Germinal center (tissue), 1 donor: ENCODE measurements at regions not wholly inside any gene's neighbourhood (a gene's known extent, or its start where the extent isn't known, plus 50 kb on each side); places are given as distances from the start of the nearest gene placed in this dataset.

Experiments
- DNase-seq: peaks from one replicate; pipeline ENCODE4 v3.0.0; 2012; ENCODE audit warnings: mixed read lengths, low spot score

DNA sequence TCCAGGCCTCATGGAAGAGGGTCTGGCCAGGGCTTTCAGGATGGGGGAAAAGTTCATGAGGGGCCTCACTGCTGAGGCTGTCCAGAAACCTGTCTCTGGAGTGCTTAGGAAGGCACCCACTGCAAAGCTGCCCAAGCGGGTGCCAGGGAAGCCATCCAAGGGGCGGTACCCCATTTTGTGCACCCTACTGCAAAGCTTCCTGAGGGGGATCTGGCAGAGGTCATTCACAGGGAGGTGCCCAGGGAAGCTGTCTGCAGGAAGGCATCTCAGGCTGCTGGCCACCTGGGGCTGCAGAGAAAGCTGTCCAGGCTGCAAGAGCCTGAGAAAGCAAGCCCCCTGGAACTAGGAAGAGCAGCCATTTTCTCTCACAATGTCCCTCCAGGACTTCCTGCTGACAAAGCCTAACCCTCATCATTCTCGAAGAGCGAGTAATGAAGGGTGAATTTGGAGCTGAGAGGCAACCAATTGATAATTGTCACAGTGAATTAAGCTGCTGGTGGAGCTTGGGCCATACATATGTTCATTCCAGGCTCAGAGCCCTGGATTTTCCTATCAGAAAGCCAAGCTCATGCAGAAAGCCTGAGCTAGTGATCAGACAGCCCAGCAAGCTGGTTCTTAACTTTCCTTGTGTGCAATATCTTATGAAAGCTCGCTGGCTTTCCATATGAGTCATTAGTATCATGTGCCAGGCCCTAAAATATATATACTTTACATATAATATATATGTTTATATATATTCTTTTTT is 62.2 kb upstream of the SLC22A16 start:
- DNase-seq = no peak

DNA sequence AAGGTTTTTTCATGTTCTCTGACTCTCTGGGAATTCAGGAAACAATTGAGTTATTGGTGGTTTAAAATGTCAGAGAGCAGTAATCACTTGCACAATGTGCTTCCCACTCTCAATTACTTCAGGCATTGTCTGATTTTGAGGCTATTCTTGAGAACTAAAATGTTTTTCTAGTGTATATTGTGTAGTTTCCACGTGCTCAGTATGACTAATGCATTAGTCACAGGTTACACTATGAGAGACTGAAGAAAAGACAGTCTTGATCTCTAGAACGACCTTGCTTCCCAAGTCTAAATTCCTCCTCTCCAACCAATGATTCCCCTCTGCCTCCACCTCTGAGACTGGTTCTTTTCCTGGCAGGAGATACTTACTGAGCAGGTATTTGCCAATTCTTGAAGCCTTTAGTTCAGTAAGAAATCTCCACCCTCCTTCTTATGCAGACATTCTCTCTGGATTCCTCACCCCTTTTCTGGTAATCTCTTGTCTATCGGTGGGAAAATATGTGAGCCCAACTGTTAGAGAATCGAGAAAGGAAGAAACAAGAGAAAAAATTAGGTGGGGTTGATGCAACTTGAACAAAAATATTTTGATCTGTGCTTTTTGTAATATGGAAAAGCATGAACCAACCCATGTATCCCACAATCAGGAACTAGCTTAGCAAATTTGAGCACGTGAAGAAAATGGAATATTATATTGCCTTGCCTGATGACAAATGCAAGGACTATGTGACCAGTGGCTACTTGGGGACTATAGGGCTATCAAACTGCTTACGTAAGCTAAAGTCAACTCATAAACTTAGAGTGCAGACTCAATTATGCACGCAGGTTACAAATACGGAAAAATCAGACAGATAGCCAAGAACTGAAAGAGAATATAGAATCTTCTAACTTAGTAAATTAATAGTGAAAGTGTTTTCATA is 61.1 kb upstream of the SLC22A16 start:
- no peak for DNase-seq

GRCh38 chr6:110534731-110535492 is 58.5 kb upstream of the SLC22A16 start:
- DNase-seq = no peak

DNA sequence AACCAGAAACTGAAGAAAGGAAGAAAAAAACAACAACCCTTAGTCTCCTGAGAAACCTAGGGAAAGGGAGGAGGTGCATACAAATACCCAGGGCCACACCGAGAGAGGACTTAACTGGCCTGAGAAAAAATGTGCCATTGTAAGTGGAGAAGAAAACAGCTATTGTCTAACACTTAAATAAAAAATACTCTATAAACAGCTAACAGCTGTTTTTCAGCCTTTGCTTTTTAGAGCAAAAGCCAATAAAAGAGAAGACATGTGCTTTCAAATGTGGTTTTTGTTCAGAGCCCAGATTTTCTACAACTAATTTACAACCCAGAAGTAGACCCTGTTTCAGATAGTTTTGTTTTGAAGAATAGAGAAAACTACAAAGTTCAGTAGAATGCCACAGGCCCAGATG is 56.0 kb upstream of the SLC22A16 start:
- no peak for DNase-seq

DNA sequence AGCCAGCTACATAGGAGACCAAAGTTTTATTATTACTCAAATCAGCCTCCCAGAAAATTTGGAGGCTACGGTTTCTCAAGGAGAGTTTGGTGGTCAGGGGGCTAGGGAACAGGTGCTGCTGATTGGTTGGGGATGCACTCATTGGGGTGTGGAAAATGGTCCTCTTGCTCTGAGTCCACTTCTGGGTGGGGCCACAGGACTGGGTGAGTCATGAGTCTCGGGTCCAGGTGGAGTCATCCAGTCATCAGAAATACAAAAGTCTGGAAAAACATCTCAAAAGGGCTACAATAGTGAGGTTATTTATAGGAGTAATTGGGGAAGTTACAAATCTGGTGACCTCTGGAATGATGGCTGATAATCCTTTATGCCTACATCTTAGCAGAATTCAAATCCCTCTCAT is 54.3 kb upstream of the SLC22A16 start:
- DNase-seq = no peak

DNA sequence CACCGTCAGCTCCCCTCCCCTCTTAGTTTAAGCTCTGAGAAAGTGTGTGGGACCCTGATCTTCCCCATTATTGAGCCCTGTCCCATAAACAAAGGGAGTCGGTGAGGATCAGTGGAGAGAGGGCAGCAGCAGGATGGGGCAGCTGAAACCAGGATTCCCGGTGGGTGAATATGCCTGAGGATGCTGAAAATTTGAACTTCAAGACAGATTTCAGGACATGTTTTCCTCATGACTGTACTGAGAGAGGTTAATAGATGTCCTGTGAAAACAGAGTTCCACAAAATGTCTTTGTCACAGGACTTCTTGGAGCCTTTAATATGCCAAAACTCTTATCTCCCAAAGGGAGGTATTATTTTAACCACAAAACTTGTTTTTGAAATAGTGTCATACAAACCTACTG is 53.5 kb upstream of the SLC22A16 start:
- DNase-seq = no peak

GRCh38 chr6:110529355-110529754 is 52.9 kb upstream of the SLC22A16 start:
- DNase-seq = no peak

GRCh38 chr6:110528930-110529325 is 52.5 kb upstream of the SLC22A16 start:
- DNase-seq = no peak

DNA sequence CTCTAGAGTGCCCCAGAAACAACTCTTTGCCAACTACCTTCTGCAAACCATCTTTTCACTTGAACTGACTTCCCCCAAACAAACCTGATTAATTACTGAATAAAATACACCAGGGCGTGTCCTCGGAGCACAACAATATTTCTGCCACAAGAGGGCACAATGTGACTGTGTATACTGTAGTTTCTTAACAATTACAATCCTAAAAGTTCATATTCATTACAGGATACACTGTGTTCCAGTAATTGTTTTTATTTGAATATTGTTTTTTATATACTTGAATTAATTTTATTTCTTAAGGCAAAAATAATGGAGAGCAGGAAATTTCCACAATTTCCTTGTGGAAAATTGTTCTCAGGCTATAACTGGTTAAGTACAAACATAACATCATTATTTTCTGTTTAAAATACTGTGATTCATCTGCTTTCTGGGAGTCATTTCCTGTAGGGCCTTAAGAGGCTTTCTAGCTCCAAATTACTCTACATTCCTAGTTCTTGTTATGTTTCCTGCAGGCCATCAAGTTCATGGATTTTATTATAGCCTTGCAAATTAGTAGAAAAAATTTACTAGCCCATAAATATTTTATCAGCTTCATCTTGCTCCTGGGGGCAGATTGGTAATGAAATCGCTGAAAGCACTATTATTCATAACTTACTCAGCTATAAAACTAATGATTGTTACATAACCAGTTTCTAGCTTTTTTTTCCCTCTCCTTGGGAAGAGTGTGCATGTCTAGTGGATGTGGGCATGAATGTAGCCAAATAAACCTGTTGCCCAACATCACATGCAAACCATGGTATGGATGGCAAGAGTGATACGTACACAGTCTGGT is 51.9 kb upstream of the SLC22A16 start:
- peak; percentile 63 for DNase-seq

DNA sequence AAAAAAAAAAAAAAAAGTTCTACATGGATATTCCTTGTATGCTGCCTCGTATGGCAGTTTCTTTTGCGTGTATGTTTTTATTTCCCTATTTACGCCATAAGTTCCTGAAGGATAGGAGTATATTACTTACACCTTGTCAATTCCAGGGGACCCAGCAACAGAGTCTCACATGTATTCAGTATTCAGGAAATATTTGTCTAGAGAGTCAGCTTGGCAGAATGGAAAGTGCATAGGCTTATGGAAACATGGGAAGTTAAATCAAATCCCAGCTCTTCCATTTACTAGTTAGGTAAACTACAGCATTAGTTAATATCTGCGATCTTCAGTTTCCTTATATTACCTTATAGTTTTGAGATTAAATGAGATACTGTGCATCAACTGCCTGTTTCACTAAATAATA is 51.1 kb upstream of the SLC22A16 start:
- no peak for DNase-seq

DNA sequence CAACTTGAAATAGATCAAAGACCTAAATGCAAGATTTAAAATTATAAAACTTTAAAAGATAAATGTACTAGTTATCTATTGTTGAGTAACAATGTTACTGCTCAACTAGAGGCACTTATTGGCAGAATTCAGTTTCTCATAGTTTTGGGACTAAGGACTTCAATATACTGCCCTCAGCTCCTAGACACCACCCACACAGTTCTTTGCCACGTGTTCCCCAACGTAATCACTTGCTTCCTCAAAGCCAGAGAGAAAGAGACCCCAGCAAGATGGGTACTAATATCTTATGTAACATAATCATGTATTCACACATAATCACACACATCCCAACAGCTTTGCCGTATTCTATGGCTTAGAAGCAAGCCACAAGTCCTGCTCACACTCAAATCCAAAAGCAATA is 50.3 kb upstream of the SLC22A16 start:
- no peak for DNase-seq
